Nephron progenitor cell (in vitro differentiated cells): ENCODE measurements at regions not wholly inside any gene's neighbourhood (a gene's known extent, or its start where the extent isn't known, plus 50 kb on each side); places are given as distances from the start of the nearest gene placed in this dataset.
"Not testable (repeated sequence)": the region's sequence is repeated elsewhere in the genome, so short reads cannot be mapped to it uniquely, and the experiment has no call there.

Experiments used
- DNase-seq: peaks from one replicate; pipeline ENCODE4 v3.0.0; 2021
- H3K27ac Mint-ChIP-seq: 2 replicates; pipeline ENCODE4 v1.8.0; 2021; ENCODE audit warnings: mild to moderate bottlenecking, moderate library complexity, mixed read lengths
- H3K27me3 Mint-ChIP-seq: 2 replicates; pipeline ENCODE4 v1.8.0; 2021; ENCODE audit warnings: mild to moderate bottlenecking, low read depth, mixed read lengths; ENCODE audit not compliant: poor library complexity
- H3K36me3 Mint-ChIP-seq: 2 replicates; pipeline ENCODE4 v1.8.0; 2021; ENCODE audit warnings: low read depth, mixed read lengths
- H3K4me1 Mint-ChIP-seq: 2 replicates; pipeline ENCODE4 v1.8.0; 2021; ENCODE audit warnings: mixed read lengths
- H3K4me3 Mint-ChIP-seq: 2 replicates; pipeline ENCODE4 v1.8.0; 2021; ENCODE audit warnings: mild to moderate bottlenecking, moderate library complexity, mixed read lengths
- H3K9me3 Mint-ChIP-seq: 2 replicates; pipeline ENCODE4 v1.8.0; 2021; ENCODE audit warnings: mild to moderate bottlenecking, moderate library complexity, mixed read lengths
- TF ChIP-seq, protein P1 (sequence below): fragments of 200-600 bp; sonication (generic); IDR thresholded peaks from 2 replicates; pipeline ENCODE4 v1.5.0; 2021; ENCODE audit warnings: antibody characterized with exemption

DNA sequence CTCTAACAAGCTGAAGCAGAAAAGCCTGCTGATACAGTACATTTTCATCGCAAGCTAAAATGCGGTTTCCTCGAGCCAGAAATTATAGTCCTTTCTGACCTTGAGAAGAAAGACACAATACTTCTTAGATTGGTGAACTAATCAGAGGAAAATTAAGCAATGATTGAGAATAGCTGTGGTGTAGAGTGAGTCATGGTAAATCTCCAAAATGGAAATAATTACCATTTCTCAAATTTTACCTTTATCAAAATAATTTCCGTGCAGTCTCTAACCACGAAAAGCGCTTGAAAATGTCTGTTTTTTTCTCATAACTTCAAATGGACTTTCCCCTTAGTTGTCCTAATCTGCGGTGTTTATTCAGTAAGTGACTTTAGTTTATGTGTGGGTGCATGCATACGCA, 190.2 kb downstream of the CPE start:
- Mint-ChIP-seq H3K27me3 (peaks cover 4% of the 10 kb centered on the region), H3K4me1 (no peaks in the 10 kb centered on the region), H3K4me3 (no peak overlapping the region), H3K27ac (no peak overlapping the region), H3K36me3 (no peaks in the 10 kb centered on the region), H3K9me3 (no peaks in the 10 kb centered on the region)
- TF ChIP-seq, protein P1, sequence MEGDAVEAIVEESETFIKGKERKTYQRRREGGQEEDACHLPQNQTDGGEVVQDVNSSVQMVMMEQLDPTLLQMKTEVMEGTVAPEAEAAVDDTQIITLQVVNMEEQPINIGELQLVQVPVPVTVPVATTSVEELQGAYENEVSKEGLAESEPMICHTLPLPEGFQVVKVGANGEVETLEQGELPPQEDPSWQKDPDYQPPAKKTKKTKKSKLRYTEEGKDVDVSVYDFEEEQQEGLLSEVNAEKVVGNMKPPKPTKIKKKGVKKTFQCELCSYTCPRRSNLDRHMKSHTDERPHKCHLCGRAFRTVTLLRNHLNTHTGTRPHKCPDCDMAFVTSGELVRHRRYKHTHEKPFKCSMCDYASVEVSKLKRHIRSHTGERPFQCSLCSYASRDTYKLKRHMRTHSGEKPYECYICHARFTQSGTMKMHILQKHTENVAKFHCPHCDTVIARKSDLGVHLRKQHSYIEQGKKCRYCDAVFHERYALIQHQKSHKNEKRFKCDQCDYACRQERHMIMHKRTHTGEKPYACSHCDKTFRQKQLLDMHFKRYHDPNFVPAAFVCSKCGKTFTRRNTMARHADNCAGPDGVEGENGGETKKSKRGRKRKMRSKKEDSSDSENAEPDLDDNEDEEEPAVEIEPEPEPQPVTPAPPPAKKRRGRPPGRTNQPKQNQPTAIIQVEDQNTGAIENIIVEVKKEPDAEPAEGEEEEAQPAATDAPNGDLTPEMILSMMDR: no peak
- no peak for DNase-seq

DNA sequence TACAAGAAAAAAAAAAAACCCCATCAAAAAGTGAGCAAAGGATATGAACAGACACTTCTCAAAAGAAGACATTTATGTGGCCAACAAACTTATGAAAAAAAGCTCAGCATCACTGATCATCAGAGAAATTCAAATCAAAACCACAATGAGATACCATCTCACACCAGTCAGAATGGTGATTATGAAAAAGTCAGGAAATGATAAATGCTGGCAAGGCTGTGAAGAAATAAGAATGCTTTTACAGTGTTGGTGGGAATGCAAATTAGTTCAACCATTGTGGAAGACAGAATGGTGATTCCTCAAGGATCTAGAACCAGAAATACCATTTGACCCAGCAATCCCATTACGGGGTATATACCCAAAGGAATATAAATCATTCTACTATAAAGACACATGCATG, 192.7 kb downstream of the CPE start:
- H3K9me3 Mint-ChIP-seq, H3K36me3 Mint-ChIP-seq, DNase-seq, H3K4me3 Mint-ChIP-seq, H3K4me1 Mint-ChIP-seq, H3K27me3 Mint-ChIP-seq, H3K27ac Mint-ChIP-seq: not testable (repeated sequence)

DNA sequence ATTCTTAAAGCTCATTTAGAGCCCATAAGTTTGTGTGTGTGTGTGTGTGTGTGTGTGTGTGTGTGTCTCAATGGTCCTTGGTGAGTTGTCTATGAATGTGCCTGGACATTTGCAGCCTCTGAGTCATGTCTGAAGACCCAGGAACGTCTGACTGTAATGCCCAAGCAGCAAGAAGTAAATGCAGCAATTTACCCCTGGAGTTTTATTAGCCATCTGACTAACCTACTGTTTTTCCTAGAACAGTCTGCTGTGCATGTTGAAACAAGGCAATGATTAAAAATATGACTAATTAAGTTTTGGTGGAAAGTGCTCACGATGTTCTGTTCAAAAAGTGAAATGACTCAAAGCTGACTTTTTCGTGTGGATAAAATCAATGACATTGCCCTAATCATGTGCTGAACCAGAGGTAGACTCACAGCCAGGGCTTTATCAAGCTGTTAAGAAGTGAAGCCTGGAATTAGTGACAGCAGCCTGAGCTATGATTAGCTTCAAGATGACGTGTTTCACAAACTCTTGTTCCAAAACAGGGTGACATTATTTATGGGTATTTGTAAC, 201.6 kb downstream of the CPE start:
- Mint-ChIP-seq H3K4me3 (no peak overlapping the region), H3K27me3 (peaks cover 3% of the 10 kb centered on the region), H3K36me3 (no peaks in the 10 kb centered on the region), H3K27ac (no peak overlapping the region), H3K4me1 (no peaks in the 10 kb centered on the region), H3K9me3 (no peaks in the 10 kb centered on the region)
- TF ChIP-seq, protein P1: no peak
- no peak for DNase-seq

DNA sequence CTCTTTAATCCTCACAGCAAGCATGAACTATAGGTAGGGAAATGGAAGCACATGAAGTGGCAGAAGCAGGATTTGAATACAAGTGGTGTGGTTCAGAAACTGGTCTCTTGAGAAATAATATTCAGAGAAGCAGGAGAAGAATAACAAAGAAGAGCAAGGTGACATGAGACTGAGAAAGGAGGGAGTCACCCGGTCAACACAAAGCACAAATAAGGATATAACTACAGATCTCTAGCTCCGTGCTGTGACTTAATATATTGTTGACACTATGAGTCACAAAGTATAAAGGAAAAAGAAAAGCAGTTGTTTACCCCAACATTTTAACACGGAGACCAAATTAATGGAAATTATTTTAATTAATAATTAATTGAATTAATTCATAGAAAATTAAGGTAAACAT, 204.5 kb downstream of the CPE start:
- no peak for DNase-seq
- Mint-ChIP-seq H3K4me3 (no peak overlapping the region), H3K4me1 (no peaks in the 10 kb centered on the region), H3K36me3 (no peaks in the 10 kb centered on the region), H3K27ac (no peak overlapping the region), H3K27me3 (peaks cover 3% of the 10 kb centered on the region), H3K9me3 (no peaks in the 10 kb centered on the region)
- TF ChIP-seq, protein P1: no peak

DNA sequence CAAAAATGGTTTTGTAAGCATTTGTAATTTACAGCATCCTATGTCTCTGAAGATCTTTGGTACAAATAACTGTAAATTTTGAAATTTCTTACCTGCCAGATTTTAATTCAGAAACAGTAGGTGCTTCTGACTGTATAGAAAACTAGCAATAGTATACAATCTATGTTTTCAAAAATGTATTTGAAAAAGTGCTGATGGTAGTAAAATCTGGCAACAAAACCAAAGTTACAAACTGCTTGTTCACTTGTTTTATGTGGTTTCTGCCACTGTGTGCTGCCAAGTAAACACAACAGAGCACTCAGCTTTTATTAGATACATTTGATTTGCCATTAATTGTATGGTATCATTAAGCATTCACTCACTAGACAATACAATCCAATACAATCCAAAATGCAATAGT, 206.1 kb downstream of the CPE start:
- H3K4me1 Mint-ChIP-seq: no peaks in the 10 kb centered on the region
- H3K27ac Mint-ChIP-seq: no peak overlapping the region
- H3K27me3 Mint-ChIP-seq: peaks cover 3% of the 10 kb centered on the region
- DNase-seq: no peak
- H3K4me3 Mint-ChIP-seq: no peak overlapping the region
- TF ChIP-seq, protein P1: no peak
- no peaks in the 10 kb centered on the region for H3K9me3 Mint-ChIP-seq
- no peaks in the 10 kb centered on the region for H3K36me3 Mint-ChIP-seq

DNA sequence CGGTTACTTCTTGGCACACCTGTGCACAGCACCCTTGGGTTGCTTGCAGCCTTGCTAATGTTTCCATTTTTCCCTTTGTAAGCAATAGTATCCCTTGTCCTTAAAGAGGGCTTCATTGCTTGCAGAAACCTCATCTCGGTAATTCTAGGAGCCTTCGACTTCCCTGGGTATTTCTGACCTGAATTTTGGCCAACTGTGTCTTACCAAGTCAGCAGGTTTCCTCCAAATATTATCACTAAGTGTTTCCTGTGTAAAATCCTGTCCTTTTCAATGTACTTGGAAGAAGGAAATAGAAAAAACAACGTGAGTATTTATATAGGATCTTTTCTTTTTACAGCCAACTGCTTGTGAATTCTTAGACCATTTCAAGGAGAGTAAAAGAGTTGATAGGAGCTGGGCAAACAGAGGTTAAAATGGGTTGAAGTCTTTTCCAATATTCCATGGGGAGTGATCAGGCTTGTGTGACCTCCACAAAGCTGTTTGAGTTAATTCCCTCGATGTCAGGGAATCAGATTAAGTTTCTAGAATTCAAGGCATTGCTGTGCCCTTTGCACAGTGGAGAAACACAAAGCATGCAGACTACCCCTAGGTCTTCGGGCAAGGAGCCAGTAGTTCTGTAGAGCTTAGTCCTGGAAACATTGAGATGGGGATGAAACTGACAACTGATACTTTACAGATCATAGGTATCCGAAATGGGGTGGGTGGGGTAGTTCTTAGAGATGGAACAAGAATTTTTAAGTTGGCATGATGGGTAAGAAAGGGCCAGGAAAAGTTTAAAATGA, 209.9 kb downstream of the CPE start:
- no peak for DNase-seq
- Mint-ChIP-seq H3K36me3 (no peaks in the 10 kb centered on the region), H3K27me3 (no peaks in the 10 kb centered on the region), H3K27ac (no peak overlapping the region), H3K9me3 (no peaks in the 10 kb centered on the region), H3K4me1 (no peaks in the 10 kb centered on the region), H3K4me3 (no peak overlapping the region)
- TF ChIP-seq, protein P1: no peak
